C4-2B (cell line): ENCODE measurements at regions not wholly inside any gene's neighbourhood (a gene's known extent, or its start where the extent isn't known, plus 50 kb on each side); places are given as distances from the start of the nearest gene placed in this dataset.
A peak's percentile ranks its signal among the peaks of the same experiment; 100 is the strongest.
"Not testable (repeated sequence)": the region's sequence is repeated elsewhere in the genome, so short reads cannot be mapped to it uniquely, and the experiment has no call there.

ENCODE experiments used
- H3K27ac ChIP-seq: fragments of 450-650 bp; 2 replicates; pipeline ENCODE4 v1.5.1; 2017
- CTCF ChIP-seq: fragments of 450-650 bp; conservative IDR thresholded peaks from 2 replicates; pipeline ENCODE4 v1.5.1; 2017; ENCODE audit warnings: mild to moderate bottlenecking
- ZFX ChIP-seq: fragments of 450-650 bp; IDR thresholded peaks from 2 replicates; pipeline ENCODE4 v1.6.1; 2017

- no peak for TF ChIP-seq CTCF
- no peak for TF ChIP-seq ZFX
- no peak overlapping the region for H3K27ac ChIP-seq
Measured at GRCh38 chr7:159204664-159205063, 60.0 kb upstream of the VIPR2 start.

GRCh38 chr7:159203253-159203652 lies 58.6 kb upstream of the VIPR2 start:
- not testable (repeated sequence) for H3K27ac ChIP-seq

- TF ChIP-seq CTCF: no peak
- no peak overlapping the region for H3K27ac ChIP-seq
Measured at GRCh38 chr7:159201722-159202330, 57.2 kb upstream of the VIPR2 start.

- no peak for TF ChIP-seq CTCF
- no peak for TF ChIP-seq ZFX
- no peak overlapping the region for H3K27ac ChIP-seq
Measured at GRCh38 chr7:159200421-159200820, 55.8 kb upstream of the VIPR2 start.

GRCh38 chr7:159198016-159198724 lies 53.5 kb upstream of the VIPR2 start:
- TF ChIP-seq CTCF (no peak), ZFX (no peak)
- peak overlapping the region; percentile 60 for H3K27ac ChIP-seq

GRCh38 chr7:159197066-159197975 lies 52.7 kb upstream of the VIPR2 start:
- peak overlapping the region; percentile 60 for H3K27ac ChIP-seq
- TF ChIP-seq CTCF (no peak), ZFX (no peak; the same call in 1 of the 2 replicates)

GRCh38 chr7:159196584-159196983 lies 51.9 kb upstream of the VIPR2 start:
- no peak for TF ChIP-seq CTCF
- TF ChIP-seq ZFX: no peak
- H3K27ac ChIP-seq: peak overlapping the region; percentile 60
